HepG2 (cell line): ENCODE measurements at regions not wholly inside any gene's neighbourhood (a gene's known extent, or its start where the extent isn't known, plus 50 kb on each side); places are given as distances from the start of the nearest gene placed in this dataset.
"Not testable (repeated sequence)": the region's sequence is repeated elsewhere in the genome, so short reads cannot be mapped to it uniquely, and the experiment has no call there.

Source experiments
- FOXK2 ChIP-seq: fragments of 450-650 bp; IDR thresholded peaks from 2 replicates; pipeline ENCODE4 v1.6.1; 2016
- HIVEP1 ChIP-seq: sonication (generic); formaldehyde crosslinking; IDR thresholded peaks from 2 replicates; pipeline ENCODE4 v1.4.0; 2020; ENCODE audit warnings: mild to moderate bottlenecking, missing genetic modification reagents
- HNRNPLL ChIP-seq: fragments of 200-400 bp; formaldehyde crosslinking; IDR thresholded peaks from 2 replicates; pipeline ENCODE4 v1.6.1; 2017; ENCODE audit warnings: mild to moderate bottlenecking, low read depth, low read length; ENCODE audit not compliant: poor library complexity, severe bottlenecking
- NFIC ChIP-seq: IDR thresholded peaks from 2 replicates; pipeline ENCODE4 v1.6.1; 2012; ENCODE audit warnings: mild to moderate bottlenecking, low read length, inconsistent platforms
- POLR2A ChIP-seq, 2 experiments: IDR thresholded peaks; 2 replicates each; pipeline ENCODE4 v1.6.1; 2011; ENCODE audit warnings: low read depth in 2 of 2, low read length in 2 of 2, mild to moderate bottlenecking in 1 of 2, moderate library complexity in 1 of 2; ENCODE audit not compliant: insufficient read depth in 1 of 2
- ZNF460 ChIP-seq: sonication (generic); formaldehyde crosslinking; IDR thresholded peaks from 2 replicates; pipeline ENCODE4 v1.5.1; 2020; ENCODE audit warnings: missing genetic modification reagents, mild to moderate bottlenecking, borderline replicate concordance
- TF ChIP-seq, protein P1 (sequence below), 2 experiments: sonication (generic) in 1 of 2; formaldehyde crosslinking in 1 of 2; IDR thresholded peaks; 2 replicates each; pipeline versions ENCODE4 v1.5.1 to v1.6.1; 2011 to 2020; ENCODE audit warnings: borderline replicate concordance in 1 of 2, low read depth in 1 of 2, low read length in 1 of 2, mild to moderate bottlenecking in 1 of 2, missing genetic modification reagents in 1 of 2, moderate library complexity in 1 of 2

DNA sequence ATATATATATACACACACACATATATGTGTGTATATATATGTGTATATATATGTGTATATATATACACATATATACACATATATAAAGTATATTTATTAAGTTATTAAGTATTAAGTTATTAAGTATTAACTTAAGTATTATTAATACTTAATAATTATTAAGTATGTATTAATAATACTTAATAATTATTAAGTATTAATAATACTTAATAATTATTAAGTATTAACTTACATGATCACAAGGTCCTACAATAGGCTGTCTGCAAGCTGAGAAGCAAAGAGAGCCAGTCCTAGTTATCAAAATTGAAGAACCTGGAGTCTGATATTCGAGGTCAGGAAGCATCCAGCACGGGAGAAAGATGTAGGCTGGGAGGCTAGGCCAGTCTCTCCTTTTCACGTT is 130.1 kb upstream of the FAM3C start:
- TF ChIP-seq NFIC; HIVEP1; FOXK2; POLR2A (IDR thresholded peaks at IDR 0.05; ENCODE audit: insufficient read depth in 1 of 2, low read depth in 2 of 2, low read length in 2 of 2); HNRNPLL; ZNF460: not testable (repeated sequence)
- TF ChIP-seq, protein P1, sequence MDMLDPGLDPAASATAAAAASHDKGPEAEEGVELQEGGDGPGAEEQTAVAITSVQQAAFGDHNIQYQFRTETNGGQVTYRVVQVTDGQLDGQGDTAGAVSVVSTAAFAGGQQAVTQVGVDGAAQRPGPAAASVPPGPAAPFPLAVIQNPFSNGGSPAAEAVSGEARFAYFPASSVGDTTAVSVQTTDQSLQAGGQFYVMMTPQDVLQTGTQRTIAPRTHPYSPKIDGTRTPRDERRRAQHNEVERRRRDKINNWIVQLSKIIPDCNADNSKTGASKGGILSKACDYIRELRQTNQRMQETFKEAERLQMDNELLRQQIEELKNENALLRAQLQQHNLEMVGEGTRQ (IDR thresholded peaks at IDR 0.05; ENCODE audit: low read depth, low read length) = not testable (repeated sequence)
- TF ChIP-seq, protein P1 (CRISPR knock-in tag; IDR thresholded peaks at IDR 0.05; ENCODE audit: borderline replicate concordance) = not testable (repeated sequence)
